Loucy (cell line): ENCODE measurements at regions not wholly inside any gene's neighbourhood (a gene's known extent, or its start where the extent isn't known, plus 50 kb on each side); places are given as distances from the start of the nearest gene placed in this dataset.

Experiments used
- CTCF ChIP-seq: fragments of 200-600 bp; sonication (generic); conservative IDR thresholded peaks from 2 replicates; pipeline ENCODE4 v1.5.1; 2014; ENCODE audit warnings: mild to moderate bottlenecking, antibody characterized with exemption, low read length
- EZH2phosphoT487 ChIP-seq: fragments of 200-600 bp; IDR thresholded peaks from 2 replicates; pipeline ENCODE4 v1.6.1; 2018; ENCODE audit warnings: antibody characterized with exemption, mild to moderate bottlenecking, moderate library complexity, borderline replicate concordance

GRCh38 chr5:33129309-33129708 is 311.5 kb upstream of the TARS1 start:
- TF ChIP-seq CTCF, result no peak
- no peak for TF ChIP-seq EZH2phosphoT487
